Neural cell (in vitro differentiated cells): ENCODE measurements at regions not wholly inside any gene's neighbourhood (a gene's known extent, or its start where the extent isn't known, plus 50 kb on each side); places are given as distances from the start of the nearest gene placed in this dataset.

ENCODE experiments used
- H2AFZ ChIP-seq: fragments of 200-600, 300-800 bp; sonication (generic), shearing (Covaris generic); 2 replicates; pipeline ENCODE4 v1.6.0; 2014; ENCODE audit warnings: low read depth, mild to moderate bottlenecking, antibody characterized with exemption, low read length, moderate library complexity
- H3F3A ChIP-seq: fragments of 200-600 bp; shearing (Covaris generic); 2 replicates; pipeline ENCODE4 v1.6.1; 2016; ENCODE audit warnings: mild to moderate bottlenecking, moderate library complexity, mixed read lengths, antibody characterized with exemption, low read length; ENCODE audit not compliant: insufficient read depth, poor library complexity, severe bottlenecking
- H3K27ac ChIP-seq: fragments of 200-600, 300-800 bp; sonication (generic), shearing (Covaris generic); 2 replicates; pipeline ENCODE4 v1.5.1; 2014; ENCODE audit warnings: mild to moderate bottlenecking, low read length, moderate library complexity
- H3K27me3 ChIP-seq: fragments of 300-800, 200-600 bp; sonication (generic), shearing (Covaris generic); 2 replicates; pipeline ENCODE4 v1.6.0; 2014; ENCODE audit warnings: mild to moderate bottlenecking, low read depth, low read length, moderate library complexity; ENCODE audit not compliant: insufficient read depth
- H3K36me3 ChIP-seq: fragments of 300-800, 200-600 bp; sonication (generic), shearing (Covaris generic); 2 replicates; pipeline ENCODE4 v1.5.1; 2014; ENCODE audit warnings: mild to moderate bottlenecking, antibody characterized with exemption, low read length, moderate library complexity; ENCODE audit not compliant: insufficient read depth
- H3K4me2 ChIP-seq: fragments of 300-800, 200-600 bp; sonication (generic), shearing (Covaris generic); 2 replicates; pipeline ENCODE4 v1.6.0; 2014; ENCODE audit warnings: mild to moderate bottlenecking, low read length
- H3K4me3 ChIP-seq: fragments of 300-800, 200-600 bp; sonication (generic), shearing (Covaris generic); 2 replicates; pipeline ENCODE4 v1.5.1; 2014; ENCODE audit warnings: mild to moderate bottlenecking, low read length, moderate library complexity
- H3K79me2 ChIP-seq: fragments of 200-600 bp; shearing (Covaris generic); replicated peaks from 2 replicates; pipeline ENCODE4 v1.6.0; 2014; ENCODE audit warnings: mild to moderate bottlenecking, low read length, moderate library complexity; ENCODE audit not compliant: insufficient read depth
- H3K9ac ChIP-seq: fragments of 300-800, 200-600 bp; sonication (generic), shearing (Covaris generic); 2 replicates; pipeline ENCODE4 v1.6.1; 2016; ENCODE audit warnings: mild to moderate bottlenecking, low read length, mixed read lengths
- H3K9me2 ChIP-seq: fragments of 200-600 bp; shearing (Covaris generic); 2 replicates; pipeline ENCODE4 v1.6.1; 2016; ENCODE audit warnings: mild to moderate bottlenecking, low read length, mixed read lengths; ENCODE audit not compliant: insufficient read depth
- H3K9me3 ChIP-seq: fragments of 200-600, 300-800 bp; sonication (generic), shearing (Covaris generic); 2 replicates; pipeline ENCODE4 v1.6.1; 2016; ENCODE audit warnings: mild to moderate bottlenecking, mixed run types, low read length, moderate library complexity, mixed read lengths
- H4K20me1 ChIP-seq: fragments of 200-600 bp; shearing (Covaris generic); 2 replicates; pipeline ENCODE4 v1.6.1; 2016; ENCODE audit warnings: mild to moderate bottlenecking, mixed run types; ENCODE audit not compliant: insufficient read depth
- EP300 ChIP-seq: fragments of 450-650 bp; conservative IDR thresholded peaks from 2 replicates; pipeline ENCODE4 v1.6.1; 2014; ENCODE audit warnings: antibody characterized with exemption, mild to moderate bottlenecking, moderate library complexity; ENCODE audit not compliant: poor library complexity, severe bottlenecking
- EZH2 ChIP-seq: fragments of 200-600, 300-800 bp; shearing (Covaris generic), sonication (generic); IDR thresholded peaks from 2 replicates; pipeline ENCODE4 v1.6.1; 2014; ENCODE audit warnings: antibody characterized with exemption, low read length, borderline replicate concordance, mild to moderate bottlenecking; ENCODE audit not compliant: insufficient read depth, poor library complexity, severe bottlenecking
- MXI1 ChIP-seq: fragments of 450-650 bp; conservative IDR thresholded peaks from 2 replicates; pipeline ENCODE4 v1.6.1; 2014; ENCODE audit warnings: antibody characterized with exemption, mild to moderate bottlenecking; ENCODE audit not compliant: poor library complexity, severe bottlenecking
- POLR2AphosphoS5 ChIP-seq: IDR thresholded peaks from 2 replicates; pipeline ENCODE4 v1.6.1; 2012
- RAD21 ChIP-seq: fragments of 450-650 bp; conservative IDR thresholded peaks from 2 replicates; pipeline ENCODE4 v1.6.1; 2014; ENCODE audit warnings: antibody characterized with exemption, mild to moderate bottlenecking, moderate library complexity
- SMC3 ChIP-seq: fragments of 450-650 bp; conservative IDR thresholded peaks from 2 replicates; pipeline ENCODE4 v1.6.1; 2014; ENCODE audit warnings: antibody characterized with exemption, mild to moderate bottlenecking, moderate library complexity; ENCODE audit not compliant: poor library complexity
- TAF1 ChIP-seq: IDR thresholded peaks from 2 replicates; pipeline ENCODE4 v1.6.1; 2012; ENCODE audit warnings: low read depth
- TF ChIP-seq, protein P1 (sequence below): fragments of 450-650 bp; IDR thresholded peaks from 2 replicates; pipeline ENCODE4 v1.5.1; 2014; ENCODE audit warnings: antibody characterized with exemption, mild to moderate bottlenecking, moderate library complexity; ENCODE audit not compliant: poor library complexity, severe bottlenecking
- TF ChIP-seq, protein P2 (sequence below): IDR thresholded peaks from 2 replicates; pipeline ENCODE4 v1.6.1; 2012; ENCODE audit warnings: borderline replicate concordance

DNA sequence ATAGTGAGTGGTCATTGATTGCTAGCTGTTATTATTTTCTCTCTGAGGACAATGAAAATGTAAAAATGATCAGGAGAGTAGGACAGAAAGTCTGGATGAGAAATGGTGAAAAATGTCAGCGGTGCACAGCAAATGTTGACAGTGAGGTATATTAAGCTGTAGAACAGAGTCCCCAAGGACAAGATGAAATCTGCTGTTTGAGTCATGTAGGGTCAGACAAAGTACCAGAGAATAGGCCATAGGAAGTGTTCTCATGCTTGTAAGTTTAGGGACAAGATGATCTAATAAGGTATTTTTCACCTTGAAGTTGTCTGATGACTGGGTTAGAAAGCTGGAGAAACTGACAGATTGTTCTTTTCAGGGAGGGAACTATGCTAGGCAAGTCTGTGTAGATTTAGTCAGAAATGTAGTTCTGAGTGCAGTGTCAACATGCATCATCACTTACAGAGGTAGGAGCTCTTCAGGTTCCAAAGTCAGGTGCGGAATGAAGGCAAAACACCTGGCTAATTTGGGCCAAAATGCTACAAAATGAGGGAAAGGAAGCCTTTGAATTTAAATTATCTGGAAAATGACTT is 369.3 kb downstream of the DLEU7 start:
- H3K9me2 ChIP-seq = no peaks in the 10 kb centered on the region
- no peak overlapping the region for H3K4me2 ChIP-seq
- no peak overlapping the region for H3K9ac ChIP-seq
- no peaks in the 10 kb centered on the region for H3F3A ChIP-seq
- H4K20me1 ChIP-seq = no peaks in the 10 kb centered on the region
- H3K36me3 ChIP-seq = no peaks in the 10 kb centered on the region
- H2AFZ ChIP-seq = no peak overlapping the region
- H3K4me3 ChIP-seq = no peak overlapping the region
- TF ChIP-seq EP300 = no peak
- TF ChIP-seq, protein P1, sequence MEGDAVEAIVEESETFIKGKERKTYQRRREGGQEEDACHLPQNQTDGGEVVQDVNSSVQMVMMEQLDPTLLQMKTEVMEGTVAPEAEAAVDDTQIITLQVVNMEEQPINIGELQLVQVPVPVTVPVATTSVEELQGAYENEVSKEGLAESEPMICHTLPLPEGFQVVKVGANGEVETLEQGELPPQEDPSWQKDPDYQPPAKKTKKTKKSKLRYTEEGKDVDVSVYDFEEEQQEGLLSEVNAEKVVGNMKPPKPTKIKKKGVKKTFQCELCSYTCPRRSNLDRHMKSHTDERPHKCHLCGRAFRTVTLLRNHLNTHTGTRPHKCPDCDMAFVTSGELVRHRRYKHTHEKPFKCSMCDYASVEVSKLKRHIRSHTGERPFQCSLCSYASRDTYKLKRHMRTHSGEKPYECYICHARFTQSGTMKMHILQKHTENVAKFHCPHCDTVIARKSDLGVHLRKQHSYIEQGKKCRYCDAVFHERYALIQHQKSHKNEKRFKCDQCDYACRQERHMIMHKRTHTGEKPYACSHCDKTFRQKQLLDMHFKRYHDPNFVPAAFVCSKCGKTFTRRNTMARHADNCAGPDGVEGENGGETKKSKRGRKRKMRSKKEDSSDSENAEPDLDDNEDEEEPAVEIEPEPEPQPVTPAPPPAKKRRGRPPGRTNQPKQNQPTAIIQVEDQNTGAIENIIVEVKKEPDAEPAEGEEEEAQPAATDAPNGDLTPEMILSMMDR = no peak
- no peak for TF ChIP-seq POLR2AphosphoS5
- TF ChIP-seq RAD21 = no peak
- TF ChIP-seq, protein P2, sequence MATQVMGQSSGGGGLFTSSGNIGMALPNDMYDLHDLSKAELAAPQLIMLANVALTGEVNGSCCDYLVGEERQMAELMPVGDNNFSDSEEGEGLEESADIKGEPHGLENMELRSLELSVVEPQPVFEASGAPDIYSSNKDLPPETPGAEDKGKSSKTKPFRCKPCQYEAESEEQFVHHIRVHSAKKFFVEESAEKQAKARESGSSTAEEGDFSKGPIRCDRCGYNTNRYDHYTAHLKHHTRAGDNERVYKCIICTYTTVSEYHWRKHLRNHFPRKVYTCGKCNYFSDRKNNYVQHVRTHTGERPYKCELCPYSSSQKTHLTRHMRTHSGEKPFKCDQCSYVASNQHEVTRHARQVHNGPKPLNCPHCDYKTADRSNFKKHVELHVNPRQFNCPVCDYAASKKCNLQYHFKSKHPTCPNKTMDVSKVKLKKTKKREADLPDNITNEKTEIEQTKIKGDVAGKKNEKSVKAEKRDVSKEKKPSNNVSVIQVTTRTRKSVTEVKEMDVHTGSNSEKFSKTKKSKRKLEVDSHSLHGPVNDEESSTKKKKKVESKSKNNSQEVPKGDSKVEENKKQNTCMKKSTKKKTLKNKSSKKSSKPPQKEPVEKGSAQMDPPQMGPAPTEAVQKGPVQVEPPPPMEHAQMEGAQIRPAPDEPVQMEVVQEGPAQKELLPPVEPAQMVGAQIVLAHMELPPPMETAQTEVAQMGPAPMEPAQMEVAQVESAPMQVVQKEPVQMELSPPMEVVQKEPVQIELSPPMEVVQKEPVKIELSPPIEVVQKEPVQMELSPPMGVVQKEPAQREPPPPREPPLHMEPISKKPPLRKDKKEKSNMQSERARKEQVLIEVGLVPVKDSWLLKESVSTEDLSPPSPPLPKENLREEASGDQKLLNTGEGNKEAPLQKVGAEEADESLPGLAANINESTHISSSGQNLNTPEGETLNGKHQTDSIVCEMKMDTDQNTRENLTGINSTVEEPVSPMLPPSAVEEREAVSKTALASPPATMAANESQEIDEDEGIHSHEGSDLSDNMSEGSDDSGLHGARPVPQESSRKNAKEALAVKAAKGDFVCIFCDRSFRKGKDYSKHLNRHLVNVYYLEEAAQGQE = no peak
- TF ChIP-seq EZH2 = no peak
- no peak for TF ChIP-seq SMC3
- no peaks in the 10 kb centered on the region for H3K79me2 ChIP-seq
- no peaks in the 10 kb centered on the region for H3K27me3 ChIP-seq
- H3K27ac ChIP-seq = no peak overlapping the region
- no peaks in the 10 kb centered on the region for H3K9me3 ChIP-seq

DNA sequence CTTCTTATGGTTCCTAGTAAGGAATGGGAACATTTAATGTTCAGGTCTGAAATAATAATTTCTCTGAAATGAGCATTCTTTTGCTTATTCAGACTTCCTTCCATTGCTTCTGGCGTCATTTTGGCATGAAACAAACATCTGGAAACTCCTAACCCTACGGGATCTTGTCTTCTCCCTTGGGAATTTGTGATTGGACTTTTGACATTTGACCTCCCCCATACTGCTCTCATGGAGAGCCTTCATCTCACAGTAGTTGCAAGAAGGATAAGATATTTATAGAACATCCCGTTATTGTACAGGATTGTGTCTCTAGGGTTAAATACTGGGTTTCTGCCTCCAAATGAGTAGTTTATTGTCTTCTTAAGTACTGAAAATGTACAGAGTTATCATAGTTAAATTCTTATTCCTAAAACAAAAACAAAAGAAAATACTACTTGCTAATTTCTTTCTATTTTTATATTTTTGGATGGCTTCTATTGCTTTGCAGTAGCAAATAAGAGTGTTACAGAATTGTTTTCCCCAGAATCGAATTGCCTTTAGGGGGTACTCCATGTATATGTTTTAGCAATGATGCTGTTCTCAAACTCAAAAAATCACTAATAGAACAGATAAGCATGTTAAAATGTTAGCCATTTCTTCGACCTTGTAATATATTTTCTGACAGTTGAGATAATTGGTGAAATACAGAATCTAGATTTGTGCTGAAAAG is 366.8 kb downstream of the DLEU7 start:
- Histone ChIP-seq H3K9me3 (no peaks in the 10 kb centered on the region), H4K20me1 (no peaks in the 10 kb centered on the region), H3K4me3 (no peak overlapping the region), H3K79me2 (no peaks in the 10 kb centered on the region), H2AFZ (no peak overlapping the region), H3K4me2 (no peak overlapping the region), H3K9ac (no peak overlapping the region), H3F3A (no peaks in the 10 kb centered on the region), H3K36me3 (no peaks in the 10 kb centered on the region), H3K27ac (no peak overlapping the region), H3K9me2 (no peaks in the 10 kb centered on the region), H3K27me3 (no peaks in the 10 kb centered on the region)
- TF ChIP-seq SMC3 = no peak
- TF ChIP-seq, protein P2 = no peak
- TF ChIP-seq MXI1 = no peak
- no peak for TF ChIP-seq EP300
- TF ChIP-seq, protein P1 = no peak
- no peak for TF ChIP-seq TAF1
- no peak for TF ChIP-seq POLR2AphosphoS5
- no peak for TF ChIP-seq RAD21
- no peak for TF ChIP-seq EZH2
